Stomach (tissue), 8 donors: ENCODE measurements at regions not wholly inside any gene's neighbourhood (a gene's known extent, or its start where the extent isn't known, plus 50 kb on each side); places are given as distances from the start of the nearest gene placed in this dataset.
A peak's percentile ranks its signal among the peaks of the same experiment; 100 is the strongest.

ENCODE experiments used
- DNase-seq, 2 donors: peaks; one replicate each; pipeline versions ENCODE4 v3.0.0 to v3.0.0-alpha.2; 2013 to 2019
- H3K27ac ChIP-seq, 5 donors: fragments of 200-600 bp in 4 of 5; sonication (generic) in 4 of 5; one replicate each; pipeline ENCODE4 v1.5.1; 2013 to 2019; ENCODE audit warnings: mild to moderate bottlenecking in 1 of 5, moderate library complexity in 1 of 5
- H3K27me3 ChIP-seq, 3 donors: fragments of 200-600 bp; sonication (generic); one replicate each; pipeline ENCODE4 v1.5.1; 2017 to 2019; ENCODE audit warnings: mixed run types in 1 of 3
- H3K36me3 ChIP-seq, 4 donors: fragments of 200-600 bp; sonication (generic); 1 replicate in 3 of 4; 2 replicates in 1 of 4; pipeline ENCODE4 v1.5.1; 2016 to 2019
- H3K4me1 ChIP-seq, 4 donors: fragments of 200-600 bp; sonication (generic); one replicate each; pipeline ENCODE4 v1.5.1; 2016 to 2019
- H3K4me3 ChIP-seq, 4 donors: fragments of 200-600 bp; sonication (generic) in 3 of 4; one replicate each; pipeline ENCODE4 v1.5.1; 2016 to 2019; ENCODE audit warnings: mild to moderate bottlenecking in 1 of 4
- H3K9me3 ChIP-seq, 4 donors: fragments of 200-600 bp; sonication (generic); one replicate each; pipeline ENCODE4 v1.5.1; 2016 to 2019
- CTCF ChIP-seq, 7 experiments: fragments of 450-650 bp in 4 of 7; fragments of 200-600 bp in 3 of 7; sonication (generic) in 3 of 7; IDR thresholded peaks; one replicate each; pipeline ENCODE4 v1.5.1; 2016 to 2019; ENCODE audit warnings: antibody characterized with exemption in 7 of 7, control low read depth in 2 of 7, mild to moderate bottlenecking in 1 of 7
- EP300 ChIP-seq: sonication (generic); formaldehyde crosslinking; IDR thresholded peaks from one replicate; pipeline ENCODE4 v1.6.1; 2017; ENCODE audit warnings: antibody characterized with exemption
- POLR2A ChIP-seq, 4 donors: fragments of 450-650 bp; IDR thresholded peaks; one replicate each; pipeline ENCODE4 v1.6.1; 2016; ENCODE audit warnings: antibody characterized with exemption in 4 of 4, control low read depth in 2 of 4, mild to moderate bottlenecking in 1 of 4, moderate library complexity in 1 of 4
- POLR2AphosphoS5 ChIP-seq, 3 donors: sonication (generic); formaldehyde crosslinking; IDR thresholded peaks; one replicate each; pipeline ENCODE4 v1.6.1; 2016; ENCODE audit warnings: antibody characterized with exemption in 3 of 3
- WGBS, 5 donors: extraction: QIAGEN DNeasy Blood & Tissue Kit in 3 of 5; methylation state at CpG; one replicate each; pipeline versions ENCODE4 v1.1.5 to v1.1.7; 2013 to 2018; 5-methylcytosine and 5-hydroxymethylcytosine counted together
- intact Hi-C: fragments of 100-400 bp; cut with DNase I; formaldehyde crosslinking; loops from one replicate; pipeline ENCODE4 v1.15.1; 2023; ENCODE audit warnings: low total_unique reads
- donor health status: healthy with polysubstance abuse.
- donor health status: Bipolar disorder and iron deficiency.
- donor health status: healthy.

DNA sequence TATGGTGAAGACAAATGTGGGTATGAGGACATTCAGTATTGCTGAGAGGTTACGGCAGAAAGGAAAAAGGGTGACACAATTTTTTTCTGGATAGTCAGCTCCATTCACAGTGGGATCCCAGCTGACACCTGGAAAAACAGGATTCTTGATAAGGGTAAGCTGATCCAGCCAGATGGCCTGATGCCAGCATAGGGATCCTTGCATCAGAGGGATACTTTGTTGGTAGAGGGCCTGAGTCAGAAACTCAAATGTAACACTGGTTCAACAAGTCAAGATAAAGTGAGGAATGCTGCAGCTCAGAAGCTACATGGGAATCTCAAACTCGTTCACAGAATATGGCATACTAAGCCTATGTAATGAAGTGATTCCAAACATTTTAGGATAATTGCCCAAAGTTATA lies 726.7 kb downstream of the C4orf33 start:
- no peaks in the 10 kb centered on the region for H3K36me3 ChIP-seq
- H3K27ac ChIP-seq = no peak overlapping the region
- TF ChIP-seq EP300 (no peak), POLR2A (IDR thresholded peaks at IDR 0.05) (no peak), POLR2AphosphoS5 (IDR thresholded peaks at IDR 0.05) (no peak), CTCF (IDR thresholded peaks at IDR 0.05) (no peak)
- no peak overlapping the region for H3K4me3 ChIP-seq
- WGBS, 5 donors = 46 to 63% (median 49%) methylated on average over 2 of the region's 2 CpGs
- peak in 1 of 2 donors; percentile 1 for DNase-seq
- H3K27me3 ChIP-seq = no peaks in the 10 kb centered on the region
- H3K4me1 ChIP-seq = no peaks in the 10 kb centered on the region
- intact Hi-C loops = no loop called here
- no peaks in the 10 kb centered on the region for H3K9me3 ChIP-seq

DNA sequence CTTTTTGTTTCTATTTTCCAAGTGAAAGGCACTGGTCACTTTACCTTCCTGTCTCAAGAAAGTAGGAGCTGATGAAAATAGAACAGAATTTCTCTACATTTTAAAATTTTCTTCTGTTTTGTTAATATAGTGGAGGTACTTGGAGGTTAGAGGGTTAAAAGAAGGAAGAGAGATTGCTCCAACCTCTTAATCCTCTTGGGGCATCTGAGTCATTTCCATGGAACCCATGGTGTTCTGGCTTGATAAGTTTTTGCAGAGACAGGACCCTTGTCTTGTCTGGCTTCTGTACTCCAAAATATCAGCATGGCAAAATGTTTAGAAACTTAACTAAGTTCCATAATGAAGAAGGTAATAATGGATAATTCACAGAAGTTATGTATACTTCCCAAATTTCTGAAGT lies 727.2 kb downstream of the C4orf33 start:
- DNase-seq = no peak
- no peak for TF ChIP-seq POLR2AphosphoS5 (IDR thresholded peaks at IDR 0.05)
- TF ChIP-seq POLR2A (IDR thresholded peaks at IDR 0.05) = no peak
- no peaks in the 10 kb centered on the region for H3K4me1 ChIP-seq
- intact Hi-C loops = no loop called here
- no peaks in the 10 kb centered on the region for H3K27me3 ChIP-seq
- no peak overlapping the region for H3K27ac ChIP-seq
- H3K36me3 ChIP-seq = no peaks in the 10 kb centered on the region
- no peak overlapping the region for H3K4me3 ChIP-seq
- no peaks in the 10 kb centered on the region for H3K9me3 ChIP-seq

DNA sequence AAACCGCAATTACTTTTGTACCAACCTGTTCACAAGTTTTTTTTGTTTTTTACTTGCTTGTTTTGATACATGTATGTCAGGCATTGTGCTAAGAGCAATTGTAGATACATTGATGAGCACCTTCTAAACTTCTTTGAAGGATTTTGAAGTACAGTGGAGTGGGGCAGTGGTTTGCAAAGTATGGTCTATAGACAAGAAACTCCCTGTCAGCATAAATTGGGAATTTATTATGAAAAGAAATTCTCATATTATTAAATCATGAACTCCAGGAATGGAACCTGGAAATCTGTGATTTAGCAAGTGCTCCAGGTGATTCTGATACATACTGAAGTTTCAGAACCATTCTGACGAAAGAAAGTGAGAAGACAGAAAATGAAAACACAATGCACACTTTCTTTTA lies 733.4 kb downstream of the C4orf33 start:
- intact Hi-C loops = no loop called here
- H3K36me3 ChIP-seq = no peaks in the 10 kb centered on the region
- H3K27ac ChIP-seq = no peak overlapping the region
- WGBS, 5 donors = 81 to 91% (median 87%) methylated on average over 2 of the region's 2 CpGs
- TF ChIP-seq POLR2A (IDR thresholded peaks at IDR 0.05) (no peak), POLR2AphosphoS5 (IDR thresholded peaks at IDR 0.05) (no peak), EP300 (no peak)
- H3K4me1 ChIP-seq = no peaks in the 10 kb centered on the region
- H3K27me3 ChIP-seq = no peaks in the 10 kb centered on the region
- no peak for DNase-seq
- no peaks in the 10 kb centered on the region for H3K9me3 ChIP-seq
- no peak overlapping the region for H3K4me3 ChIP-seq

DNA sequence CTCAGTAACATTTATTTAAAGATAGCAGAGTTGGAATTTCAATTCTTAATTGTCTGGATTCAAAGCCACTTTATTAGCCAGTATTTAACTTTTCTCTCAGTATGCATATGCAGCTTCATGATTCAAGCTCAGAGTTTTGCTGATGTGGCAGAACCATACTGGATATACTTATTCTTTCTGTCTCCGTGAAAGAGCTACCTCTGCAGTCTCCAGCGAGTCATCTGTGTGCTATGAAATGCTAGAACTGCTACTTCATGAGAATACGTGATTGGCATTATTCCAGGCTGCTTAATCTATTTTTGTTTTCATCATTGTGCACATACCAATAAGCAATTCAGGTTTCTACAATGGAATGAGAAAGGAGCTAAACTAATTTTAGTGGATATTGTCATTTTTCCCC lies 743.7 kb downstream of the C4orf33 start:
- 60 to 79% (median 62%) methylated on average over 3 of the region's 3 CpGs for WGBS, 5 donors
- H3K9me3 ChIP-seq = peaks cover 0 to 5% (median 0%) of the 10 kb centered on the region in 4 donors
- DNase-seq = no peak
- no peaks in the 10 kb centered on the region for H3K27me3 ChIP-seq
- H3K4me1 ChIP-seq = no peaks in the 10 kb centered on the region
- no peak for TF ChIP-seq POLR2A (IDR thresholded peaks at IDR 0.05)
- no peak for TF ChIP-seq EP300
- TF ChIP-seq POLR2AphosphoS5 (IDR thresholded peaks at IDR 0.05) = no peak
- no peak for TF ChIP-seq CTCF (IDR thresholded peaks at IDR 0.05)
- no peak overlapping the region for H3K4me3 ChIP-seq
- H3K27ac ChIP-seq = no peak overlapping the region
- H3K36me3 ChIP-seq = no peaks in the 10 kb centered on the region
- intact Hi-C loops = no loop called here

DNA sequence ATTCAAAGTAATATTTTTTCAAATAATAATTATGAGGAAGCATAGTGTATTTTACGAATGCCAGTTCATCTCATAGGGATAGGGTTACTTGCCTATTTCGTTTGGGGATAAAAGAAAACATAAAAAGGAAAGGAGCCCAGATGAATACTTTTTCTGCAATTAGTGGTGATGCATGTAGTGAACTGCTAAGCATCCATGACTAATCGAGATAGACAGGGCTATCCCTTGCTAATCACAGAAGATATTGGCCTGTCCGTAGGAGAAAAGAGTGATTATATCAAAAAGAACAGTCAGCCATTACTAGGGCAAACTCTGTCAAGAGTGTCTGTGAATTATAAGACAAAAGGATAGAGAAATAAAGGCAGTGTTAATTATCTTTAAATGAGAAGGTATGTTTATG lies 746.1 kb downstream of the C4orf33 start:
- 56 to 74% (median 70%) methylated on average over 4 of the region's 4 CpGs for WGBS, 5 donors
- H3K27ac ChIP-seq = no peak overlapping the region
- H3K36me3 ChIP-seq = no peaks in the 10 kb centered on the region
- intact Hi-C loops = no loop called here
- no peaks in the 10 kb centered on the region for H3K27me3 ChIP-seq
- no peaks in the 10 kb centered on the region for H3K4me1 ChIP-seq
- no peak for DNase-seq
- TF ChIP-seq EP300 (no peak), CTCF (IDR thresholded peaks at IDR 0.05) (no peak), POLR2AphosphoS5 (IDR thresholded peaks at IDR 0.05) (no peak), POLR2A (IDR thresholded peaks at IDR 0.05) (no peak)
- peaks cover 0 to 5% (median 0%) of the 10 kb centered on the region in 4 donors for H3K9me3 ChIP-seq
- H3K4me3 ChIP-seq = no peak overlapping the region
